GM21360 (cell line): ENCODE measurements at regions not wholly inside any gene's neighbourhood (a gene's known extent, or its start where the extent isn't known, plus 50 kb on each side); places are given as distances from the start of the nearest gene placed in this dataset.

ENCODE experiments used
- ATAC-seq: cut with Tn5 transposase; IDR thresholded peaks from one replicate; pipeline ENCODE4 v1.9.1; 2021; ENCODE audit warnings: mild to moderate bottlenecking, moderate library complexity; ENCODE audit not compliant: unreplicated experiment

DNA sequence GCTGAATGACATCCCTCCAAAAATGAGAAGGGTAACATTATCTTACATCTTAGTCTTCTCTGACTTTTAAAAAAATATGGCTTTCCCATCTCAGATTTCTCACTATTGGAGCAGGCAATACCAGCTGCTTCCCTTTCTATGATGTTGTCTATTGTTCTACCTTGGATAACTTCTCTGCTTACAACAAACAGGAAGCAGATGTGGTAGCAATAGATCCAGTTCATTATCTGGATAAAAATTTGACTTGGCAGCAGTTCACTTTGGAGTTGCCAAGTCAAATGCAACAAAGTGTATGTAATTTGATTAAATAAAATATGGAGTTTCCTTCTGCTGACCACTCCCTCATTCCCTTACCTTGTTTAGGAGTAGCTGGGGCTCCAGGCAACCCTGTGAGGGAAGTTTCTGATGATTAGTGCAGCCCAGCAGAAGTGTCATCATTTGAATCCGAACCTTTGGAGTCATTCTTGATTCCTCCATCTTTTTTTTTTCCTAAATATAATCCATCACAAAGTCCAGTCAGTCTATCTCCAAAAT is 72.0 kb upstream of the GPRIN3 start:
- no peak for ATAC-seq

DNA sequence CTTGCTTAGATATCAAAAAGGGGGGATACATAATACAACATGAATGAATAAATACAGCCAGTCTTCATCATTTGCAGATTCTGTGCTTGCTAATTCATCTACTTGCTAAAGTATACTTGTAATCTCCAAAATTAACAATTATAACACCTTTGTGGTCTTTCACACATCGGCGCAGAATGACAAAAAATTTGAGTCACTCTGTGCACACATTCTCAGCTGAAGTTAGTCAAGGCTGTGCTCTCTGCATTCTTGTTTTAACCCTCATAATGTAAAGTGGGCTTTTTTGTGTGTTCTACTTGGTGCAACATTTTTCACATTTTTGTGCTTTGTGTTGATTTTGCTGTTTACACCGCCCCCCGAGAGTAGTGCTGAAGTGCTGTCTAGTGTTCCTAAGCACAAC is 65.8 kb upstream of the GPRIN3 start:
- no peak for ATAC-seq

DNA sequence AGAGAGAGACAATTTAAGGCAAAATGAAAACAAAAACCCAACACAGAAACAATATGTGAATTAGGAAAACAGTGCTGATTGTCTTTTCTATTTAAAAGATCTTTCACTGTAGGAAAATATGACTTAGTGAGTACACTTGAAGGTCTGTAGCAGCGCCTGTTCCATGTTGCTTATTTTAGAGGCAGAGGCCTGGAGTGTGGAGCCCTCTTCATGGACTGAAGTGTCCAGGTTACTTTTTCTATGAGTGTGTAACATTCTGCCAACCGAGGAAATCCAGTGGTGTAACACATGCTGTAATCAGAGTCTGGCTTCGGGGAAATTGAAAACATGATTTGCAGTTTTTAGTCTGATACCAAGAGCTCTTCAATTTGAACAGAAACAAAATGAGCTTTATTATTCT is 64.0 kb upstream of the GPRIN3 start:
- no peak for ATAC-seq

DNA sequence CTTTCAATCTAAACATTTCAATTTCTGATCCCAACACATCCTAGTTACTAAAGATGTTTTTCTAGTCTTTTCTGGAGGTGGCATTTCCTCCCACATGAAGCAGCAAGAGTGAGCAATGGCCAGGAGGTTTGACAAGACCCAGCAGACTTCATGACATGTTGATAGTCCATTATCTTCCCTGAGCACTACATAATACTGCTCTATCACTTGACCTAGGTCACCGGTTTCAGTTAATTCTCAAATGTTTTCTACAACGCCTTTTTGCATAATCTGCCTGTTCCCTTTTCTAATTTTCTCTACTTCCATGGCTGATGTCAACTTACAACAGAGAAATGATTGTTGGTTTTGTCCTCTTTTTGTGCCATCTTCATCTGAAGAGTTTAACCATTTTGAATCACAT is 62.0 kb upstream of the GPRIN3 start:
- ATAC-seq = no peak

DNA sequence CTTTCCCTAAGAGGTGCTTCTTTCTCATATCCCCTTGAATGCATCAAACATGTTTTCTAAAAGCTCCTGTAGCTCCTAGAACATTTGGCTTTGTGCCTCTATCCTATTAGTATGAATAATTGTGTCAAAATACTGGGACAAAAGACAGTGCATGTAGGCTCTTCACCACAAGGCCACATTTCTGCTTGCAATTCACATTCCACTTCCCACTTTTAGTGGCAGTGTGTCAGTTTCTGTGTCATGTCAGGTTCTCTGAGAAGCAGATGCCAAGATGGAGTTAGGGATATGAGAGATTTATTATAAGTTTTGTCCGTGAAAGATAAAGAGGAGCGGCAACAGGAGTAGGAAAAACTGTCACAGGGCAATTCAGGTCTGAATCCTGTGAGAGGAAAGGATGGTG is 61.3 kb upstream of the GPRIN3 start:
- no peak for ATAC-seq

DNA sequence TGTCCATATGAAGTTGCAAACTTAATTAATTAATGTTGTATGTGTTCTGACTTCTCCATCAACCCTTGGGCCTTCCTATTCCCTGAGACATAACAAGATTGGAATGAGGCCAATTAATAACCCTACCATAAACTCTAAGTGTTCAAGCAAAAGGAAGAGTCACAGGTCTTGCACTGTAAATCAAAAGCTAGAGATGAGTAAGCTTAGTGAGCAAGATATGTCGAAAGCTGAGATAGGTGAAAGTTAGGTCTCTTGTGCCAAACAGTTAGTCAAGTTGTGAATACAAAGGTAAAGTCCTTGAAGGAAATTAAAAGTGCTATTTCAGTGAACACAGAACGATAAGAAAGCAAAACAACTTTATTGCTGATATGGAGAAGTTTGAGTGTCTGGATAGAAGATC is 58.2 kb upstream of the GPRIN3 start:
- no peak for ATAC-seq

DNA sequence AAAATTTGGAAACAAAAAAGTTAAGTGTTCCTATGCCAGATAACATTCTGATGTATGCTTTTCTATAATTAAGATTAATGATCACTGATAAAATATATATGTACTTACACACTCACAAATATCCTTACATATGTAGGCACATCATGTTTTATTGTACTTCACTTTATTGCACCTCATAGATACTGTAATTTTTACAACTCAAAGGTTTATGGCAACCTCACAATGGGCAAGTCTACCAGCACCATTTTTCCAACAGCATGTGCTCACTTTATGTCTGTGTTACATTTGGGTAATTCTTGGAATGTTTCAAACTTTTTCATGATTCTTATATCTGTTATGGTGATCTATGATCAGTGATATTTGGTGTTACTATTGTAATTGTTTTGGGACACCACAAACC is 57.8 kb upstream of the GPRIN3 start:
- no peak for ATAC-seq

DNA sequence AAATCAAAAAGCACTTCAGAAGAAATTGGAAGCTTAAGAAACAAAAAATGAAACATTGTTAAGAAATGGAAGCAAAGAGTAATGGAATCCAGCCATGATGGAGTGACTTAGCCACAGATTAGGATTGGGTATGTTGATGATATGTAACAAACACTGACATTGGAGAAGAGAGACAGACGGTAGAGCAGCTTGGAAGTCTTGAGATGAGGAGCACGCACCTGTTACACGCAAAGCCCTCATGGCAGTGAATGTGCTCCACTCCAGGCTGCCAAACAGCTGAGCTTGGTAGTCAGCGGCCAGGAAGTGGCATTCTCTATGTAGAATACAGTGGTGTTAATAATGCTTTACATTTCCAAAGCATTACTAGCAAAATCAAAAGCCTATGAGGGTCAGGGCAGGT is 56.9 kb upstream of the GPRIN3 start:
- ATAC-seq = no peak

DNA sequence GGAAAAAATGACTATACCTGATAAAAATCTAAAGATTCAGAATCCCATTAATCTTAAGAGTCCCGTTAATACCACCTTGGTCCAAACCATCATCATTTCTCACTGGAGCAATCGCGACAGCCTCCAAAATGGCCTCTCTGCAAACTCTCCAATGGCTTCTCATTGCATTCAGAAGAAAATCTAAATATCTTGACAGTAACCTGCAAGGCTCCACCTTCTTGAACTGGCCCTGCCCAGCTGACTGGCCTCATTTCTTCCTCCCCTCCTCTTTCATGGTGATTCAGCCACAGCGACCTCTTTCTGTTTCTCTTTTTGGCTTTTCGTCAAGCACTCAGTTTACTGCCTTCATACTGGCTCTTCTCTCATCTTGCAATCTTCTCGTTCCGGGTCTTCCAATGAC is 56.2 kb upstream of the GPRIN3 start:
- ATAC-seq = no peak

DNA sequence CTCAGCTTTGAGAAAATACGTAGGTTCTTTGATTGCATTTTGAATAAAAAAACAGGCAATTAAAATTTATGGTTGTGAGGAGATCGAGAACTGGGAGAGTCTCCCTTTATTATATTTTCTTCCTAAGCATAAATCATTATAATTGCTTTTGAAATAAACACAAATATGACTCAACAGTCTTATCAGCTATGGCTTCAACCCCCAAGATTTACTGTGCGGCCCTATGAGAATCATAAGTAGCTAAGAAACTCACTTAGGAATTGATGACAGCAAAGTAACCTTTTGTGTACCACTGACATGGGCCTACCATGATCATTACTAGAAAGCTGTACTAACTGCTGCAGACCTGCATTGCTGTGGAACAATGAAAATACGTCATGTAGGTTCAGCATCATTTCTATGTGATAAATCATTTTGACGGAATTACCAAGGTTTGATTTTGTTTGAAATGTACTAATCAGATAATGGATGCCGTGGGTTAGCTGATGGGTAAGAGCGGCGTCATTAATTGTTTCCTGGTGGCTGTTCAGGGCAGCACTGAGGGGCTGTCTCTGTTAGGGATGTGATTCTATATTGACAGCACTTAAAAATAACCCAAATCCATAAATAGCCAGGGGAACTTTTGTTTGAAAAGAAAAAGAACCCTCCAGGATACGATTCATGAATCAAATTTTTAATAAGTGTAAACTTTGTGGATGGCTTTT is 51.5 kb upstream of the GPRIN3 start:
- no peak for ATAC-seq

DNA sequence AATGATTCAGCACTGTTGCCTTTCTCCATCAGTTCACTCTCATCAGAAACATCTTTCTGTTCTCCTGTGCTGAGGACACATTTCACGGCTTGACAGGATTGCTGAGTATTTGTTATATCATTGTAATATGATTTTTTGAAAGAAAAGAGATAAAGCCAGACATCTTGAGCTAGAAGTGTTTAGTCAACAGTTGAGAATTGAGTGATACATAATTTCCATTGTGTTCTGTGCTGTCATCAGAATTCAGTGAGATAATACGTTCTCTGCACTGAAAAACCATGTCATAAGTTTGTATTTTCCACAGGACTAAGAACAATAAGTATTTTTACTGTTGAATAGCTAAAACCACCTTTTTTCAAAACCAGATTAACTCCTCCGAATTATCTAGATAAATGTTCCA is 50.2 kb upstream of the GPRIN3 start:
- no peak for ATAC-seq
